PC-3 (cell line): ENCODE measurements at regions not wholly inside any gene's neighbourhood (a gene's known extent, or its start where the extent isn't known, plus 50 kb on each side); places are given as distances from the start of the nearest gene placed in this dataset.

ENCODE experiments used
- ATAC-seq: fragments of 200-7000 bp; cut with Tn5 transposase; 2 replicates; pipeline ENCODE4 v1.9.1; 2020; ENCODE audit warnings: mild to moderate bottlenecking, moderate library complexity
- BruUV-seq: library from RNA; stranded (reverse); fragments of 400-500 nt; replicated peaks from 2 replicates; lab custom pipeline; 2021; lab: Mats Ljungman, UMichigan
- CTCF ChIA-PET: fragments of 300-600 bp; sonication (Branson Sonifier 250); formaldehyde crosslinking; loops from one replicate; lab custom pipeline; 2022; ENCODE audit warnings: antibody characterized with exemption; lab: Charles Lee
- POLR2A ChIA-PET: fragments of 300-600 bp; sonication (Branson Sonifier 250); formaldehyde crosslinking; loops from one replicate; lab custom pipeline; 2022; ENCODE audit warnings: antibody characterized with exemption; ENCODE audit not compliant: unreplicated experiment; lab: Charles Lee
- DNase-seq: peaks from one replicate; pipeline ENCODE4 v3.0.0-alpha.2; 2015
- H2AFZ ChIP-seq: fragments of 300-600 bp; sonication (generic); 2 replicates; pipeline ENCODE4 v1.6.0; 2016; ENCODE audit warnings: antibody characterized with exemption, low read length
- H3F3A ChIP-seq: fragments of 300-600 bp; sonication (generic); one replicate; pipeline ENCODE4 v1.6.0; 2017; ENCODE audit warnings: antibody characterized with exemption, low read length, control low read depth, mild to moderate bottlenecking; ENCODE audit not compliant: unreplicated experiment
- H3K27ac ChIP-seq: fragments of 300-600 bp; sonication (generic); 2 replicates; pipeline ENCODE4 v1.5.1; 2016; ENCODE audit warnings: mild to moderate bottlenecking, low read length
- H3K27me3 ChIP-seq: fragments of 300-600 bp; sonication (generic); 2 replicates; pipeline ENCODE4 v1.6.1; 2016; ENCODE audit warnings: low read length, mixed read lengths
- H3K36me3 ChIP-seq: fragments of 300-600 bp; sonication (generic); 2 replicates; pipeline ENCODE4 v1.6.1; 2016; ENCODE audit warnings: low read depth, mixed run types, low read length, mixed read lengths
- H3K4me1 ChIP-seq: fragments of 300-600 bp; sonication (generic); 2 replicates; pipeline ENCODE4 v1.5.1; 2016; ENCODE audit warnings: low read length; ENCODE audit not compliant: insufficient read depth
- H3K4me2 ChIP-seq: fragments of 300-600 bp; sonication (generic); 2 replicates; pipeline ENCODE4 v1.6.0; 2016; ENCODE audit warnings: low read length
- H3K4me3 ChIP-seq: fragments of 300-600 bp; sonication (generic); 2 replicates; pipeline ENCODE4 v1.5.1; 2016; ENCODE audit warnings: mild to moderate bottlenecking, low read length, mixed read lengths
- H3K79me2 ChIP-seq: fragments of 300-600 bp; sonication (generic); 2 replicates; pipeline ENCODE4 v1.6.1; 2017; ENCODE audit warnings: low read length, mixed read lengths
- H3K9ac ChIP-seq: fragments of 300-600 bp; sonication (generic); 2 replicates; pipeline ENCODE4 v1.6.0; 2016; ENCODE audit warnings: mild to moderate bottlenecking, low read length
- H3K9me2 ChIP-seq: fragments of 300-600 bp; sonication (generic); replicated peaks from 2 replicates; pipeline ENCODE4 v1.6.1; 2016; ENCODE audit warnings: mixed run types, low read length, mixed read lengths
- H3K9me3 ChIP-seq: fragments of 300-600 bp; sonication (generic); 2 replicates; pipeline ENCODE4 v1.6.1; 2016; ENCODE audit warnings: low read length, mixed read lengths
- H4K20me1 ChIP-seq: fragments of 300-600 bp; sonication (generic); 2 replicates; pipeline ENCODE4 v1.6.1; 2016; ENCODE audit warnings: low read length, mixed read lengths
- CTCF ChIP-seq: fragments of 300-600 bp; sonication (generic); conservative IDR thresholded peaks from 2 replicates; pipeline ENCODE4 v1.5.1; 2017; ENCODE audit warnings: antibody characterized with exemption, low read depth, mild to moderate bottlenecking, low read length
- EZH2 ChIP-seq: fragments of 300-600 bp; sonication (generic); IDR thresholded peaks from one replicate; pipeline ENCODE4 v1.6.1; 2017; ENCODE audit warnings: antibody characterized with exemption, mild to moderate bottlenecking, low read length; ENCODE audit not compliant: unreplicated experiment
- EZH2phosphoT487 ChIP-seq: fragments of 300-600 bp; sonication (generic); IDR thresholded peaks from 2 replicates; pipeline ENCODE4 v1.6.1; 2018; ENCODE audit warnings: mild to moderate bottlenecking, antibody characterized with exemption, low read length, borderline replicate concordance
- intact Hi-C: fragments of 100-400 bp; cut with micrococcal nuclease; formaldehyde crosslinking; loops from 2 replicates; pipeline ENCODE4 v1.9.0; 2023

- Histone ChIP-seq H3K9ac (no peak overlapping the region), H3K9me2 (no peaks in the 10 kb centered on the region), H2AFZ (no peak overlapping the region), H3K4me2 (no peak overlapping the region), H3K9me3 (no peaks in the 10 kb centered on the region), H3K36me3 (no peaks in the 10 kb centered on the region), H3K79me2 (no peaks in the 10 kb centered on the region), H3K4me1 (no peaks in the 10 kb centered on the region), H3K4me3 (no peak overlapping the region), H3K27me3 (peaks cover 12% of the 10 kb centered on the region; the same call in 1 of the 2 replicates), H4K20me1 (no peaks in the 10 kb centered on the region), H3F3A (no peaks in the 10 kb centered on the region), H3K27ac (no peak overlapping the region)
- ATAC-seq (no peak), DNase-seq (no peak)
- POLR2A ChIA-PET: no interaction called here
- CTCF ChIA-PET: no interaction called here
- TF ChIP-seq EZH2phosphoT487 (no peak), CTCF (no peak), EZH2 (no peak)
- intact Hi-C loops: no loop called here
- BruUV-seq: no TSS peak
These were observed 76.5 kb upstream of the OPRM1 start for GRCh38 chr6:153962555-153962954.

- no TSS peak for BruUV-seq
- CTCF ChIA-PET: no interaction called here
- POLR2A ChIA-PET: no interaction called here
- intact Hi-C loops: no loop called here
- Histone ChIP-seq H2AFZ (no peak overlapping the region), H3K4me1 (no peaks in the 10 kb centered on the region), H3K27me3 (peaks cover 9% of the 10 kb centered on the region; the same call in 1 of the 2 replicates), H3K4me3 (no peak overlapping the region), H3F3A (no peaks in the 10 kb centered on the region), H3K79me2 (no peaks in the 10 kb centered on the region), H3K36me3 (no peaks in the 10 kb centered on the region), H4K20me1 (no peaks in the 10 kb centered on the region), H3K9ac (no peak overlapping the region), H3K27ac (no peak overlapping the region), H3K4me2 (no peak overlapping the region), H3K9me3 (no peaks in the 10 kb centered on the region), H3K9me2 (no peaks in the 10 kb centered on the region)
- no peak for ATAC-seq
- no peak for DNase-seq
- TF ChIP-seq EZH2phosphoT487 (no peak), CTCF (no peak)
These were observed 78.3 kb upstream of the OPRM1 start for GRCh38 chr6:153960741-153961140.

- Histone ChIP-seq H3K27ac (no peak overlapping the region), H3K9me3 (no peaks in the 10 kb centered on the region), H3K9me2 (no peaks in the 10 kb centered on the region), H3K36me3 (no peaks in the 10 kb centered on the region), H3K79me2 (no peaks in the 10 kb centered on the region), H3F3A (no peaks in the 10 kb centered on the region), H4K20me1 (no peaks in the 10 kb centered on the region), H3K4me2 (no peak overlapping the region), H3K4me1 (no peaks in the 10 kb centered on the region), H3K4me3 (no peak overlapping the region), H2AFZ (no peak overlapping the region), H3K9ac (no peak overlapping the region), H3K27me3 (peaks cover 9% of the 10 kb centered on the region; the same call in 1 of the 2 replicates)
- BruUV-seq: no TSS peak
- intact Hi-C loops: no loop called here
- DNase-seq (no peak), ATAC-seq (no peak)
- POLR2A ChIA-PET: no interaction called here
- TF ChIP-seq EZH2phosphoT487: no peak
- no peak for TF ChIP-seq CTCF
- TF ChIP-seq EZH2: no peak
- CTCF ChIA-PET: no interaction called here
These were observed 78.8 kb upstream of the OPRM1 start for GRCh38 chr6:153960281-153960680.
